ENCODE measurements at regions not wholly inside any gene's neighbourhood (a gene's known extent, or its start where the extent isn't known, plus 50 kb on each side); places are given as distances from the start of the nearest gene placed in this dataset.
A peak's percentile ranks its signal among the peaks of the same experiment; 100 is the strongest.

- DNase-seq: no peak
Observed at GRCh38 chr15:37793851-37794250, 140.6 kb upstream of the TMCO5A start.

GRCh38 chr15:37794947-37795346, 139.5 kb upstream of the TMCO5A start:
- no peak for DNase-seq
- TF ChIP-seq GATA1 (IDR thresholded peaks at IDR 0.05; ENCODE audit: low read depth, low read length) (no peak), POLR2A (IDR thresholded peaks at IDR 0.05; ENCODE audit: low read length) (no peak)

More at GRCh38 chr15:37793851-37794250, 140.6 kb upstream of the TMCO5A start:
- TF ChIP-seq GATA1 (IDR thresholded peaks at IDR 0.05; ENCODE audit: low read depth, low read length) (no peak), POLR2A (IDR thresholded peaks at IDR 0.05; ENCODE audit: low read length) (no peak)

GRCh38 chr15:37801529-37801928, 132.9 kb upstream of the TMCO5A start:
- DNase-seq: no peak
- TF ChIP-seq POLR2A (IDR thresholded peaks at IDR 0.05; ENCODE audit: low read length): no peak
- no peak for TF ChIP-seq GATA1 (IDR thresholded peaks at IDR 0.05; ENCODE audit: low read depth, low read length)

GRCh38 chr15:37806808-37807207, 127.6 kb upstream of the TMCO5A start:
- no peak for DNase-seq
- TF ChIP-seq GATA1 (IDR thresholded peaks at IDR 0.05; ENCODE audit: low read depth, low read length) (no peak), POLR2A (IDR thresholded peaks at IDR 0.05; ENCODE audit: low read length) (no peak)

- no peak for TF ChIP-seq GATA1 (IDR thresholded peaks at IDR 0.05; ENCODE audit: low read depth, low read length)
- no peak for TF ChIP-seq POLR2A (IDR thresholded peaks at IDR 0.05; ENCODE audit: low read length)
- no peak for DNase-seq
Observed at GRCh38 chr15:37810381-37810780, 124.1 kb upstream of the TMCO5A start.

- TF ChIP-seq POLR2A (IDR thresholded peaks at IDR 0.05; ENCODE audit: low read length) (no peak), GATA1 (IDR thresholded peaks at IDR 0.05; ENCODE audit: low read depth, low read length) (no peak)
- DNase-seq: no peak
Observed at GRCh38 chr15:37813306-37813705, 121.1 kb upstream of the TMCO5A start.

- TF ChIP-seq POLR2A (IDR thresholded peaks at IDR 0.05; ENCODE audit: low read length) (no peak), GATA1 (IDR thresholded peaks at IDR 0.05; ENCODE audit: low read depth, low read length) (no peak)
- DNase-seq: no peak
Observed at GRCh38 chr15:37814847-37815515, 119.5 kb upstream of the TMCO5A start.

- no peak for TF ChIP-seq GATA1 (IDR thresholded peaks at IDR 0.05; ENCODE audit: low read depth, low read length)
- DNase-seq: no peak
Observed at GRCh38 chr15:37818152-37818677, 116.2 kb upstream of the TMCO5A start.

GRCh38 chr15:37819191-37819590, 115.2 kb upstream of the TMCO5A start:
- TF ChIP-seq GATA1 (IDR thresholded peaks at IDR 0.05; ENCODE audit: low read depth, low read length) (no peak), POLR2A (IDR thresholded peaks at IDR 0.05; ENCODE audit: low read length) (no peak)
- DNase-seq: no peak

- no peak for TF ChIP-seq POLR2A (IDR thresholded peaks at IDR 0.05; ENCODE audit: low read length)
- no peak for TF ChIP-seq GATA1 (IDR thresholded peaks at IDR 0.05; ENCODE audit: low read depth, low read length)
- DNase-seq: no peak
Observed at GRCh38 chr15:37820380-37821128, 113.9 kb upstream of the TMCO5A start.

GRCh38 chr15:37823601-37824275, 110.7 kb upstream of the TMCO5A start:
- TF ChIP-seq GATA1 (IDR thresholded peaks at IDR 0.05; ENCODE audit: low read depth, low read length) (no peak), POLR2A (IDR thresholded peaks at IDR 0.05; ENCODE audit: low read length) (no peak)
- no peak for DNase-seq

- peak in 1 of 2 experiments; percentile 42 for DNase-seq
- TF ChIP-seq GATA1 (IDR thresholded peaks at IDR 0.05; ENCODE audit: low read depth, low read length) (no peak), POLR2A (IDR thresholded peaks at IDR 0.05; ENCODE audit: low read length) (no peak)
Observed at GRCh38 chr15:37824717-37825382, 109.6 kb upstream of the TMCO5A start.

GRCh38 chr15:37837276-37837675, 97.2 kb upstream of the TMCO5A start:
- no peak for TF ChIP-seq POLR2A (IDR thresholded peaks at IDR 0.05; ENCODE audit: low read length)
- TF ChIP-seq GATA1 (IDR thresholded peaks at IDR 0.05; ENCODE audit: low read depth, low read length): no peak
- DNase-seq: no peak

GRCh38 chr15:37847776-37848175, 86.7 kb upstream of the TMCO5A start:
- no peak for DNase-seq
- TF ChIP-seq GATA1 (IDR thresholded peaks at IDR 0.05; ENCODE audit: low read depth, low read length): no peak
- no peak for TF ChIP-seq POLR2A (IDR thresholded peaks at IDR 0.05; ENCODE audit: low read length)
